Stimulated activated naive CD8-positive, alpha-beta T cell treated with anti-CD3 and anti-CD28 coated beads, Interleukin-15, amount 100 ng/mL, for 72 hours (primary cell): ENCODE measurements at regions not wholly inside any gene's neighbourhood (a gene's known extent, or its start where the extent isn't known, plus 50 kb on each side); places are given as distances from the start of the nearest gene placed in this dataset.
"Not testable (repeated sequence)": the region's sequence is repeated elsewhere in the genome, so short reads cannot be mapped to it uniquely, and the experiment has no call there.

Source experiments
- ATAC-seq: fragments of 150-1000 bp; cut with Tn5 transposase; 2 replicates; pipeline ENCODE4 v1.10.0; 2021; ENCODE audit warnings: mild to moderate bottlenecking, moderate library complexity
- DNase-seq, 2 donors: peaks; one replicate each; pipeline ENCODE4 v3.0.0; 2021 to 2022
- H3K27ac Mint-ChIP-seq, 2 donors: one replicate each; pipeline ENCODE4 v1.8.0; 2022; ENCODE audit warnings: mild to moderate bottlenecking in 2 of 2, mixed read lengths in 2 of 2, moderate library complexity in 2 of 2
- H3K27me3 Mint-ChIP-seq: one replicate; pipeline ENCODE4 v1.8.0; 2022; ENCODE audit warnings: mixed read lengths
- H3K4me1 Mint-ChIP-seq: one replicate; pipeline ENCODE4 v1.8.0; 2022; ENCODE audit warnings: mild to moderate bottlenecking, mixed read lengths
- H3K4me3 Mint-ChIP-seq, 2 donors: one replicate each; pipeline ENCODE4 v1.8.0; 2022; ENCODE audit warnings: mild to moderate bottlenecking in 2 of 2, mixed read lengths in 2 of 2, moderate library complexity in 1 of 2
- H3K9me3 Mint-ChIP-seq, 2 donors: one replicate each; pipeline ENCODE4 v1.8.0; 2022; ENCODE audit warnings: mixed read lengths in 2 of 2

GRCh38 chr2:215260097-215260677 is 51.7 kb upstream of the ATIC start:
- ATAC-seq (no peak), DNase-seq (no peak)
- H3K9me3 Mint-ChIP-seq, result no peaks in the 10 kb centered on the region
- no peaks in the 10 kb centered on the region for H3K27me3 Mint-ChIP-seq
- H3K27ac Mint-ChIP-seq, result no peak overlapping the region
- H3K4me3 Mint-ChIP-seq, result no peak overlapping the region
- H3K4me1 Mint-ChIP-seq, result no peaks in the 10 kb centered on the region

- Mint-ChIP-seq H3K4me3 (no peak overlapping the region), H3K27me3 (no peaks in the 10 kb centered on the region), H3K27ac (no peak overlapping the region), H3K9me3 (peaks cover 0 to 4% of the 10 kb centered on the region in 2 donors), H3K4me1 (no peaks in the 10 kb centered on the region)
- no peak for ATAC-seq
- no peak for DNase-seq
Measured at GRCh38 chr2:215249501-215249900, 62.4 kb upstream of the ATIC start.

GRCh38 chr2:215245919-215246318 is 65.9 kb upstream of the ATIC start:
- ATAC-seq, DNase-seq, H3K4me3 Mint-ChIP-seq, H3K27ac Mint-ChIP-seq, H3K4me1 Mint-ChIP-seq, H3K9me3 Mint-ChIP-seq: not testable (repeated sequence)
- H3K27me3 Mint-ChIP-seq, result peaks cover 10% of the 10 kb centered on the region

GRCh38 chr2:215241791-215242305 is 70.0 kb upstream of the ATIC start:
- no peak for ATAC-seq
- Mint-ChIP-seq H3K4me3 (no peak overlapping the region), H3K27ac (no peak overlapping the region), H3K9me3 (peaks cover 0 to 4% of the 10 kb centered on the region in 2 donors), H3K4me1 (no peaks in the 10 kb centered on the region), H3K27me3 (peaks cover 10% of the 10 kb centered on the region)
- DNase-seq, result no peak

GRCh38 chr2:215238485-215239098 is 73.3 kb upstream of the ATIC start:
- DNase-seq (no peak), ATAC-seq (no peak)
- Mint-ChIP-seq H3K9me3 (no peaks in the 10 kb centered on the region), H3K27ac (no peak overlapping the region), H3K4me3 (no peak overlapping the region), H3K27me3 (peaks cover 10% of the 10 kb centered on the region), H3K4me1 (no peaks in the 10 kb centered on the region)

- ATAC-seq (no peak), DNase-seq (no peak)
- Mint-ChIP-seq H3K27ac (no peak overlapping the region), H3K27me3 (no peaks in the 10 kb centered on the region), H3K4me3 (no peak overlapping the region), H3K9me3 (no peaks in the 10 kb centered on the region), H3K4me1 (no peaks in the 10 kb centered on the region)
Measured at GRCh38 chr2:215236131-215236530, 75.7 kb upstream of the ATIC start.

GRCh38 chr2:215220221-215220620 is 81.8 kb upstream of the ABCA12 start:
- not testable (repeated sequence) for H3K27ac Mint-ChIP-seq, DNase-seq, ATAC-seq, H3K9me3 Mint-ChIP-seq, H3K4me1 Mint-ChIP-seq, H3K4me3 Mint-ChIP-seq, H3K27me3 Mint-ChIP-seq

- no peak overlapping the region for H3K4me3 Mint-ChIP-seq
- peaks cover 0 to 4% of the 10 kb centered on the region in 2 donors for H3K9me3 Mint-ChIP-seq
- ATAC-seq (no peak), DNase-seq (no peak)
- H3K4me1 Mint-ChIP-seq, result no peaks in the 10 kb centered on the region
- H3K27ac Mint-ChIP-seq, result no peak overlapping the region
- H3K27me3 Mint-ChIP-seq, result no peaks in the 10 kb centered on the region
Measured at GRCh38 chr2:215218587-215219577, 80.5 kb upstream of the ABCA12 start.

- H3K4me3 Mint-ChIP-seq, result no peak overlapping the region
Measured at GRCh38 chr2:215216806-215217205, 78.4 kb upstream of the ABCA12 start.

GRCh38 chr2:215215637-215216036 is 77.2 kb upstream of the ABCA12 start:
- ATAC-seq, result no peak
- Mint-ChIP-seq H3K9me3 (no peaks in the 10 kb centered on the region), H3K4me3 (no peak overlapping the region), H3K4me1 (no peaks in the 10 kb centered on the region), H3K27ac (no peak overlapping the region), H3K27me3 (no peaks in the 10 kb centered on the region)
- DNase-seq, result no peak

More at GRCh38 chr2:215216806-215217205, 78.4 kb upstream of the ABCA12 start:
- ATAC-seq (no peak), DNase-seq (no peak)
- Mint-ChIP-seq H3K4me1 (no peaks in the 10 kb centered on the region), H3K9me3 (peaks cover 0 to 4% of the 10 kb centered on the region in 2 donors), H3K27ac (no peak overlapping the region), H3K27me3 (no peaks in the 10 kb centered on the region)

GRCh38 chr2:215210082-215210481 is 71.7 kb upstream of the ABCA12 start:
- DNase-seq, result no peak
- Mint-ChIP-seq H3K27me3 (no peaks in the 10 kb centered on the region), H3K27ac (no peak overlapping the region), H3K4me1 (no peaks in the 10 kb centered on the region), H3K9me3 (peaks cover 5 to 10% of the 10 kb centered on the region in 2 donors), H3K4me3 (no peak overlapping the region)
- ATAC-seq, result no peak

- H3K4me3 Mint-ChIP-seq, result no peak overlapping the region
- H3K27me3 Mint-ChIP-seq, result no peaks in the 10 kb centered on the region
- H3K9me3 Mint-ChIP-seq, result peaks cover 5 to 10% of the 10 kb centered on the region in 2 donors
- ATAC-seq (peak; percentile 42), DNase-seq (no peak)
- peak overlapping the region in 1 of 2 donors; percentile 27 for H3K27ac Mint-ChIP-seq
- no peaks in the 10 kb centered on the region for H3K4me1 Mint-ChIP-seq
Measured at GRCh38 chr2:215207791-215208367, 69.5 kb upstream of the ABCA12 start.

GRCh38 chr2:215207041-215207440 is 68.6 kb upstream of the ABCA12 start:
- no peak overlapping the region for H3K27ac Mint-ChIP-seq
- peaks cover 5 to 10% of the 10 kb centered on the region in 2 donors for H3K9me3 Mint-ChIP-seq
- DNase-seq, result no peak
- H3K4me3 Mint-ChIP-seq, result no peak overlapping the region
- H3K27me3 Mint-ChIP-seq, result no peaks in the 10 kb centered on the region
- H3K4me1 Mint-ChIP-seq, result no peaks in the 10 kb centered on the region
- ATAC-seq, result no peak

- ATAC-seq, result no peak
- Mint-ChIP-seq H3K9me3 (peaks cover 5 to 10% of the 10 kb centered on the region in 2 donors), H3K27ac (no peak overlapping the region), H3K27me3 (no peaks in the 10 kb centered on the region), H3K4me1 (no peaks in the 10 kb centered on the region), H3K4me3 (no peak overlapping the region)
- DNase-seq, result no peak
Measured at GRCh38 chr2:215205787-215206186, 67.4 kb upstream of the ABCA12 start.

- Mint-ChIP-seq H3K27ac (no peak overlapping the region), H3K4me3 (no peak overlapping the region), H3K9me3 (no peaks in the 10 kb centered on the region), H3K4me1 (no peaks in the 10 kb centered on the region), H3K27me3 (no peaks in the 10 kb centered on the region)
- DNase-seq (no peak), ATAC-seq (no peak)
Measured at GRCh38 chr2:215191477-215191876, 53.1 kb upstream of the ABCA12 start.
